Smooth muscle cell (in vitro differentiated cells): ENCODE measurements at regions not wholly inside any gene's neighbourhood (a gene's known extent, or its start where the extent isn't known, plus 50 kb on each side); places are given as distances from the start of the nearest gene placed in this dataset.
"Not testable (repeated sequence)": the region's sequence is repeated elsewhere in the genome, so short reads cannot be mapped to it uniquely, and the experiment has no call there.

Experiments used
- DNase-seq: peaks from one replicate; lab custom pipeline; 2025; ENCODE audit not compliant: unreplicated experiment; lab: John Stamatoyannopoulos, UW
- H2AFZ ChIP-seq: fragments of 200-600 bp; sonication (generic); 2 replicates; pipeline ENCODE4 v1.6.0; 2016; ENCODE audit warnings: antibody characterized with exemption, low read depth, mild to moderate bottlenecking
- H3F3A ChIP-seq: fragments of 200-600 bp; sonication (generic); 2 replicates; pipeline ENCODE4 v1.6.0; 2017; ENCODE audit warnings: antibody characterized with exemption, low read depth
- H3K27ac ChIP-seq: fragments of 200-600 bp; sonication (generic); 2 replicates; pipeline ENCODE4 v1.5.1; 2016; ENCODE audit warnings: low read depth, mild to moderate bottlenecking
- H3K27me3 ChIP-seq: fragments of 200-600 bp; sonication (generic); 2 replicates; pipeline ENCODE4 v1.6.1; 2016; ENCODE audit warnings: low read depth, mild to moderate bottlenecking
- H3K36me3 ChIP-seq: fragments of 200-600 bp; sonication (generic); 2 replicates; pipeline ENCODE4 v1.5.1; 2016; ENCODE audit warnings: low read depth
- H3K4me1 ChIP-seq: fragments of 200-600 bp; sonication (generic); 2 replicates; pipeline ENCODE4 v1.5.1; 2016; ENCODE audit warnings: low read depth
- H3K4me2 ChIP-seq: fragments of 200-600 bp; sonication (generic); 2 replicates; pipeline ENCODE4 v1.6.0; 2016; ENCODE audit warnings: mild to moderate bottlenecking
- H3K4me3 ChIP-seq: fragments of 200-600 bp; sonication (generic); 2 replicates; pipeline ENCODE4 v1.5.1; 2016; ENCODE audit warnings: mild to moderate bottlenecking
- H3K79me2 ChIP-seq: fragments of 200-600 bp; sonication (generic); 2 replicates; pipeline ENCODE4 v1.6.0; 2016; ENCODE audit warnings: low read depth, mild to moderate bottlenecking
- H3K9ac ChIP-seq: fragments of 200-600 bp; sonication (generic); 2 replicates; pipeline ENCODE4 v1.6.0; 2016; ENCODE audit warnings: low read depth
- H3K9me3 ChIP-seq: fragments of 200-600 bp; sonication (generic); replicated peaks from 2 replicates; pipeline ENCODE4 v1.5.1; 2016; ENCODE audit warnings: low read depth
- H4K20me1 ChIP-seq: fragments of 200-600 bp; sonication (generic); 2 replicates; pipeline ENCODE4 v1.6.0; 2016; ENCODE audit warnings: low read depth
- CTCF ChIP-seq: fragments of 200-600 bp; sonication (generic); IDR thresholded peaks from 2 replicates; pipeline ENCODE4 v1.5.1; 2017; ENCODE audit warnings: borderline replicate concordance, mild to moderate bottlenecking, antibody characterized with exemption; ENCODE audit not compliant: insufficient read depth, poor library complexity, severe bottlenecking
- WGBS: methylation state at CpG from one replicate; pipeline ENCODE4 v1.1.7; 2016; ENCODE audit warnings: low lambda C conversion rate; 5-methylcytosine and 5-hydroxymethylcytosine counted together

- H3K4me1 ChIP-seq: no peaks in the 10 kb centered on the region
- no peak for TF ChIP-seq CTCF
- H3K27me3 ChIP-seq: no peaks in the 10 kb centered on the region
- no peak overlapping the region for H3K27ac ChIP-seq
- DNase-seq: no peak
- no peaks in the 10 kb centered on the region for H3K79me2 ChIP-seq
- no peak overlapping the region for H3K9ac ChIP-seq
- H3K4me2 ChIP-seq: no peak overlapping the region
- no peaks in the 10 kb centered on the region for H3F3A ChIP-seq
- H3K36me3 ChIP-seq: no peaks in the 10 kb centered on the region
- WGBS: 85% methylated on average over 2 of the region's 2 CpGs
- H3K9me3 ChIP-seq: no peaks in the 10 kb centered on the region
- no peak overlapping the region for H2AFZ ChIP-seq
- no peak overlapping the region for H3K4me3 ChIP-seq
- no peaks in the 10 kb centered on the region for H4K20me1 ChIP-seq
These were observed 480.0 kb downstream of the TMEM38B start for GRCh38 chr9:106174346-106174745.

GRCh38 chr9:106177216-106177615, 482.9 kb downstream of the TMEM38B start:
- Histone ChIP-seq H3F3A (no peaks in the 10 kb centered on the region), H3K36me3 (no peaks in the 10 kb centered on the region), H3K27ac (no peak overlapping the region), H3K27me3 (no peaks in the 10 kb centered on the region), H3K9me3 (no peaks in the 10 kb centered on the region), H4K20me1 (no peaks in the 10 kb centered on the region), H2AFZ (no peak overlapping the region), H3K9ac (no peak overlapping the region), H3K4me3 (no peak overlapping the region), H3K79me2 (no peaks in the 10 kb centered on the region), H3K4me2 (no peak overlapping the region), H3K4me1 (no peaks in the 10 kb centered on the region)
- WGBS: 100% methylated on average over 1 of the region's 1 CpG
- DNase-seq: no peak
- TF ChIP-seq CTCF: no peak

GRCh38 chr9:106179191-106179590, 484.9 kb downstream of the TMEM38B start:
- TF ChIP-seq CTCF: no peak
- Histone ChIP-seq H3F3A (no peaks in the 10 kb centered on the region), H3K4me1 (no peaks in the 10 kb centered on the region), H3K9me3 (no peaks in the 10 kb centered on the region), H3K9ac (no peak overlapping the region), H4K20me1 (no peaks in the 10 kb centered on the region), H3K4me2 (no peak overlapping the region), H3K36me3 (no peaks in the 10 kb centered on the region), H3K27me3 (no peaks in the 10 kb centered on the region), H3K4me3 (no peak overlapping the region), H3K79me2 (no peaks in the 10 kb centered on the region), H3K27ac (no peak overlapping the region), H2AFZ (no peak overlapping the region)
- 92% methylated on average over 3 of the region's 3 CpGs for WGBS
- no peak for DNase-seq

- not testable (repeated sequence) for H3K4me1 ChIP-seq, H3K4me3 ChIP-seq, H3F3A ChIP-seq, H3K9ac ChIP-seq, H3K9me3 ChIP-seq, H3K27me3 ChIP-seq, H3K79me2 ChIP-seq, H3K36me3 ChIP-seq, H4K20me1 ChIP-seq, DNase-seq
- peak overlapping the region; percentile 69 for H3K27ac ChIP-seq
- WGBS: 78% methylated on average over 8 of the region's 8 CpGs
- H3K4me2 ChIP-seq: peak overlapping the region; percentile 62
- H2AFZ ChIP-seq: peak overlapping the region; percentile 52
These were observed 509.6 kb downstream of the TMEM38B start for GRCh38 chr9:106203815-106204516.
